ENCODE measurements at regions not wholly inside any gene's neighbourhood (a gene's known extent, or its start where the extent isn't known, plus 50 kb on each side); places are given as distances from the start of the nearest gene placed in this dataset.
"Not testable (repeated sequence)": the region's sequence is repeated elsewhere in the genome, so short reads cannot be mapped to it uniquely, and the experiment has no call there.

- H3K27me3 Mint-ChIP-seq (ENCODE audit: low read depth); DNase-seq (ENCODE audit: low spot score); H3K9me3 Mint-ChIP-seq (ENCODE audit: low read depth); H3K4me1 Mint-ChIP-seq (ENCODE audit: low read depth); H3K36me3 Mint-ChIP-seq (ENCODE audit: low read depth); H3K4me3 Mint-ChIP-seq (ENCODE audit: unreplicated experiment): not testable (repeated sequence)
- H3K27ac Mint-ChIP-seq (ENCODE audit: unreplicated experiment), result peak overlapping the region; percentile 41
Measured at GRCh38 chr2:111376272-111376970, 255.7 kb downstream of the BCL2L11 start.

DNA sequence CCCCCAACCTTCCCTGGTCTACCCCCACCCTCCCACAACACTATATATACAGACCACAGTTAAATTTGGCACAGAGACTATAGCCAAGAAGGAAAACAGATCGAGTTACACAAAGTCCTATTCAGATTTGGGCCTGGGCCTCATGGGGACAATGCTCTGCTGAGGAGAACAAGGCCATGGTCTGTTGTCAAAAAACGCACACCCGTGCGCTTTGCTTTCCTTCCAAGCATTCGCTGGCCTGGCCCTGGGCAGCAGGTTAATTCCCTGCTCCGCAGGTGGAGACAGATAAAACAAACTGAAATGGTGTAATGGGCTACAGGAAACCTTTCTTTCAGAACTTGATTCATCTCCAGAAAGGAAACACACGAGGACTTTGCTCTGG lies 256.2 kb downstream of the BCL2L11 start:
- H3K36me3 Mint-ChIP-seq (ENCODE audit: low read depth); H3K4me3 Mint-ChIP-seq (ENCODE audit: unreplicated experiment); H3K4me1 Mint-ChIP-seq (ENCODE audit: low read depth); H3K27me3 Mint-ChIP-seq (ENCODE audit: low read depth); H3K9me3 Mint-ChIP-seq (ENCODE audit: low read depth); DNase-seq (ENCODE audit: low spot score): not testable (repeated sequence)
- H3K27ac Mint-ChIP-seq (ENCODE audit: unreplicated experiment), result peak overlapping the region; percentile 88

GRCh38 chr2:111377386-111377959 lies 256.8 kb downstream of the BCL2L11 start:
- not testable (repeated sequence) for DNase-seq (ENCODE audit: low spot score); H3K4me1 Mint-ChIP-seq (ENCODE audit: low read depth); H3K27me3 Mint-ChIP-seq (ENCODE audit: low read depth); H3K9me3 Mint-ChIP-seq (ENCODE audit: low read depth); H3K36me3 Mint-ChIP-seq (ENCODE audit: low read depth); H3K4me3 Mint-ChIP-seq (ENCODE audit: unreplicated experiment); H3K27ac Mint-ChIP-seq (ENCODE audit: unreplicated experiment)

DNA sequence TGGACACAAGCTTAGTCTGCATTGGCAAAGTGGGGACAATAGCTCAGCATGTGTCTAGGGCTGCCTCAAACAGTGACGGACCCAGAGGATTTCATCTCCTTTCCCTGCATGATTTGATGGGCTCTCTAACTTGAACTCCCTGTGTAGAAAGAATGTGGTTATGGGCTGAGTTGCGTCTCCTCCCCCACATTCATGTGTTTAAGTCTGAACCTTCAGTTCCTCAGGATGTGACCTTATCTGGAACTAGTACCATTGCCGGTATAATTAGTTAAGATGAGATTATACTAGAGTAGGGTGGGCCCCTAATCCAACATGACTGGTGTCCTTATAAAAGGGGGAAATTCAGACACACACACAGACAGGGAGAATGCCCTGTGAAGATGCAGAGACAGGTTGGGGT lies 257.6 kb downstream of the BCL2L11 start:
- H3K4me1 Mint-ChIP-seq (ENCODE audit: low read depth); H3K27ac Mint-ChIP-seq (ENCODE audit: unreplicated experiment); H3K9me3 Mint-ChIP-seq (ENCODE audit: low read depth); DNase-seq (ENCODE audit: low spot score); H3K4me3 Mint-ChIP-seq (ENCODE audit: unreplicated experiment); H3K27me3 Mint-ChIP-seq (ENCODE audit: low read depth); H3K36me3 Mint-ChIP-seq (ENCODE audit: low read depth): not testable (repeated sequence)

GRCh38 chr2:111380733-111381439 lies 260.2 kb downstream of the BCL2L11 start:
- H3K4me3 Mint-ChIP-seq (ENCODE audit: unreplicated experiment); H3K27me3 Mint-ChIP-seq (ENCODE audit: low read depth); H3K27ac Mint-ChIP-seq (ENCODE audit: unreplicated experiment); H3K4me1 Mint-ChIP-seq (ENCODE audit: low read depth); H3K36me3 Mint-ChIP-seq (ENCODE audit: low read depth); H3K9me3 Mint-ChIP-seq (ENCODE audit: low read depth); DNase-seq (ENCODE audit: low spot score): not testable (repeated sequence)

- H3K36me3 Mint-ChIP-seq (ENCODE audit: low read depth); H3K27ac Mint-ChIP-seq (ENCODE audit: unreplicated experiment); H3K4me1 Mint-ChIP-seq (ENCODE audit: low read depth); H3K27me3 Mint-ChIP-seq (ENCODE audit: low read depth); H3K4me3 Mint-ChIP-seq (ENCODE audit: unreplicated experiment); H3K9me3 Mint-ChIP-seq (ENCODE audit: low read depth); DNase-seq (ENCODE audit: low spot score): not testable (repeated sequence)
Measured at GRCh38 chr2:111381530-111382306, 261.0 kb downstream of the BCL2L11 start.

DNA sequence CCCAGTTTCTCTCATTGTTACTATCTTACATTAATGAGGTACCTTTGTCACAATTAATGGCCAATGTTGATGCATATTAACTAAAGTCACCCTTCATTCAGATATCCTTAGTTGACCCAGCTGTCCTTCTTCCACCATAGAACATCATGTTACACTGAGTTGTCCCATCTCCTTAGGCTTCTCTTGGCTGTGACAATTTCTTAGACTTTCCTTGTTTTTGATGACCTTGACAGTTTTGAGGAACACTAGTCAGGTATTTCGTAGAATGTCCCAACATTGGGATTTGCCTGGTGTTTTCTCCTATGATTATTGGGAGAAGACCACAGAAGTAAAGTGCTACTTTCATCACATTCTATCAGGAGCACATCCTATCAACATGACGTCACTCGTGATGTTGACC lies 261.8 kb downstream of the BCL2L11 start:
- H3K4me1 Mint-ChIP-seq (ENCODE audit: low read depth); H3K36me3 Mint-ChIP-seq (ENCODE audit: low read depth): not testable (repeated sequence)

GRCh38 chr2:111383311-111383710 lies 262.6 kb downstream of the BCL2L11 start:
- H3K36me3 Mint-ChIP-seq (ENCODE audit: low read depth); H3K9me3 Mint-ChIP-seq (ENCODE audit: low read depth); H3K27me3 Mint-ChIP-seq (ENCODE audit: low read depth); H3K4me1 Mint-ChIP-seq (ENCODE audit: low read depth); DNase-seq (ENCODE audit: low spot score); H3K4me3 Mint-ChIP-seq (ENCODE audit: unreplicated experiment); H3K27ac Mint-ChIP-seq (ENCODE audit: unreplicated experiment): not testable (repeated sequence)

More for the DNA sequence above, 261.8 kb downstream of the BCL2L11 start:
- not testable (repeated sequence) for H3K9me3 Mint-ChIP-seq (ENCODE audit: low read depth); DNase-seq (ENCODE audit: low spot score); H3K4me3 Mint-ChIP-seq (ENCODE audit: unreplicated experiment); H3K27me3 Mint-ChIP-seq (ENCODE audit: low read depth); H3K27ac Mint-ChIP-seq (ENCODE audit: unreplicated experiment)

DNA sequence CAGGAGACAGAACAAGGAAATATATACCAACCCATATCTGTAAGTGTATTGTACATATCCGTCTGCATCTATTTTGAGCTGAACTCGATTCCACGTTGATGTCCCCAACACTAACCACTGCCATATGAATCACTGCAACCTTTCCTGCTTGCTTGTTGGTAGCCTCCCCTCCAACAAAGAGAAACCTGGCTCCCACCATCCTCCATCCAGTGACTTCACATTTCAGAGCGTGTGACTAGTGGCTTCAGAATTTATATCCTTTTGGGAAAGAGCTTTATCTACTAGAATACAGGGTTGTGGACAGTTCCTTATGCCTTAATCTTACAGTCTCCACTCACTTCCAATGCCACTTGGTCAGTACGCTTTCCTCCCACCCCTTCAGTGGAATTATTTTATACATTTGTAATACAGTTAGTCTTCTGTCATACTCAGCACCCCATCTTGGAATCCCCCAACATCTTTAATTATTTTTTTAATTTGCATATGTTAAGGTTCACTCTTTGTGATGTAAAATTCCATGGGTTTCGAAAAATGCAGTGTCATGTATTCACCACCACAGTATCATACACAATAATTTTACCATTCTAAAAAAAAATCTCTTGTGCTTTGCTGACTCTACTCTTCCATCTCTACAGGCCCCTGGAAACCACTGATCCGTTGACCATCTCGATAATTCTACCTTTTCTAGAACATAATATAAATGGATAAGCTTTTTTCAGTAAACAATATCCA lies 264.7 kb downstream of the BCL2L11 start:
- H3K27ac Mint-ChIP-seq (ENCODE audit: unreplicated experiment); H3K4me1 Mint-ChIP-seq (ENCODE audit: low read depth); DNase-seq (ENCODE audit: low spot score); H3K36me3 Mint-ChIP-seq (ENCODE audit: low read depth); H3K27me3 Mint-ChIP-seq (ENCODE audit: low read depth); H3K4me3 Mint-ChIP-seq (ENCODE audit: unreplicated experiment); H3K9me3 Mint-ChIP-seq (ENCODE audit: low read depth): not testable (repeated sequence)

DNA sequence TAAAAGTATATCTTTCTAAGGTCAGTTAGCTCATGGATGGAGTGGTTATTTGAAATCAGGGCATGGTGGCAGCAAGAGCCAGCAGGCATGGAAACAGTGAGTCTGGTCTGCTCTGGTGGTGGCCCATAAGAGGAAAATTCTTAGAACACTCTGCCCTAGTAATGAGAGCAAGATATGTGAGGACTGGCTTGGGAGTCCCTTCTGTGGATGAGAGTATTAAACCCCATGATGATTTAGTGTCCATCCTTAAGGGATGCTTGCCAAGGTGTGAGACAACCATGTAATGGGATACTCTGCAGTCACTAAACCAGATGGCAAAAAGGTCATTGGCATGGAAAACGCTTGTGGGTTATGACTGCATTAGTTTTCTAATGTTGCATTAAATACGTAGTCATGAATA lies 269.9 kb downstream of the BCL2L11 start:
- H3K36me3 Mint-ChIP-seq (ENCODE audit: low read depth); DNase-seq (ENCODE audit: low spot score); H3K9me3 Mint-ChIP-seq (ENCODE audit: low read depth): not testable (repeated sequence)

DNA sequence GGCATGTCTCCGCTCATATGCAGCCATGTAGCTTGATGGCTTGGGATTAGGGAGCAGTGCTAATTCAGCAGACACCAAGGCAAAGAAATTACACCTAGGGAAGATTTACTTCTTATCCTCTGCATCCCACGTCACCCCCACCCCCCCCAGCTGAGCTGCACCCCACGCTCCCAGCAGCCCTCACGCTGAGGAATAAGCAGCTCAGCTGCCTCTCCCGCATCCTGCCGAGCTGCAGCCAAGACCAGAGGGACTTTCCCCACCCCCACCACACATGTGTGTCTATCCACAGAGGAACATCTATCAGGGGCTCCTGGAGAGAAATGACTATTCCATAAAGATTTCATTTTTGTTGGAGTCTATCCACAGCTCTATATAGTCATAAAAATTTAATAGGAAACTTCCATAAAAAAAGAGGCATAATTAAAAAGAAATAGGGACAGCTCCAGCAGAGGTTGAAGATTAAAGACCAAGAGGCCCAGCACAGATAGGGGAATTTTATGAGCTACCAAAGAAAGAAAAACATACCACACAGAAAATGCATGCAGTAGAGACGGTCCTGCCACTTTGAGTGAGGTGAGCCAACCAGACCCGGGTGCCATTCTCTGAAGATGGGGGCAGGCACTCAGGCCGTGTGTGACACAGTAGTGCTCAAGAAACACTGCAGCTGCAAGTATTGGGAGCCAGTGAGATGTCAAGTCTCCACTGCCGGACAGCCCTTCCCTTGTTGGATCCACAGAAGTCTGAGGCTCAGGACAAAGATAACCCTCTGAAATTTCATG lies 274.8 kb downstream of the BCL2L11 start:
- not testable (repeated sequence) for H3K27me3 Mint-ChIP-seq (ENCODE audit: low read depth)

More for the DNA sequence above, 269.9 kb downstream of the BCL2L11 start:
- not testable (repeated sequence) for H3K4me1 Mint-ChIP-seq (ENCODE audit: low read depth); H3K4me3 Mint-ChIP-seq (ENCODE audit: unreplicated experiment); H3K27me3 Mint-ChIP-seq (ENCODE audit: low read depth); H3K27ac Mint-ChIP-seq (ENCODE audit: unreplicated experiment)

More for the DNA sequence above, 274.8 kb downstream of the BCL2L11 start:
- peak; percentile 67 for DNase-seq (ENCODE audit: low spot score)
- H3K4me1 Mint-ChIP-seq (ENCODE audit: low read depth); H3K4me3 Mint-ChIP-seq (ENCODE audit: unreplicated experiment); H3K36me3 Mint-ChIP-seq (ENCODE audit: low read depth); H3K9me3 Mint-ChIP-seq (ENCODE audit: low read depth): not testable (repeated sequence)
- peak overlapping the region; percentile 87 for H3K27ac Mint-ChIP-seq (ENCODE audit: unreplicated experiment)

Data from chondrocyte (in vitro differentiated cells).